ENCODE measurements at regions not wholly inside any gene's neighbourhood (a gene's known extent, or its start where the extent isn't known, plus 50 kb on each side); places are given as distances from the start of the nearest gene placed in this dataset.

DNA sequence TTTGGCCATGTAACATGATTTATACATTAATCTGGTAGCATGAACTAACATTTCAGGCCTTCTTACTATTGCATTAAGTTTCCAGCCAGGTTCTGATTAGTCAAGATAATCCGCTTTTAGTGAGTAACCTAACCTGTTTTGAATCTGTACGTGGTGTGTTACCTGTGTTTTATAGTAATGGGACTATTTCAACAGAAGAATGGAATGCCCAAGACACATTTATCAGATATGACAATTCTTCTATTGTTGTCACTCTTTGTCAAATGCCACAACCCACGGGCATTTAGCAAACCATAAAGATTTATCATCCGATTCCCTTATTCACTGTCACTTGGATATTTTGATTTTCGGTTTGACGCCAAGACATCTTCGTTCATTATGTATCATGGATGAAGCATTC, 117.9 kb downstream of the ETAA1 start:
- Histone ChIP-seq H2AFZ (ENCODE audit: low read length) (no peak overlapping the region), H3K36me3 (ENCODE audit: insufficient read depth, low read length) (no peaks in the 10 kb centered on the region), H3K4me1 (ENCODE audit: insufficient read depth, low read length, poor library complexity, severe bottlenecking) (no peaks in the 10 kb centered on the region), H4K20me1 (ENCODE audit: insufficient read depth, low read length, poor library complexity, severe bottlenecking) (no peaks in the 10 kb centered on the region), H3K4me3 (ENCODE audit: low read length, poor library complexity, severe bottlenecking) (no peak overlapping the region), H3K9me2 (replicated peaks; ENCODE audit: low read depth, low read length) (no peaks in the 10 kb centered on the region), H3K4me2 (ENCODE audit: low read depth, low read length, poor library complexity, severe bottlenecking) (no peak overlapping the region), H3K79me2 (ENCODE audit: insufficient read depth, low read length) (no peaks in the 10 kb centered on the region), H3F3A (ENCODE audit: low read depth) (no peaks in the 10 kb centered on the region), H3K27me3 (ENCODE audit: insufficient read depth, low read length, poor library complexity, severe bottlenecking) (no peaks in the 10 kb centered on the region), H3K9me3 (ENCODE audit: insufficient read depth, low read depth, low read length) (no peaks in the 10 kb centered on the region), H3K9ac (ENCODE audit: low read depth, low read length, poor library complexity, severe bottlenecking) (no peak overlapping the region)
- TF ChIP-seq, protein P1, sequence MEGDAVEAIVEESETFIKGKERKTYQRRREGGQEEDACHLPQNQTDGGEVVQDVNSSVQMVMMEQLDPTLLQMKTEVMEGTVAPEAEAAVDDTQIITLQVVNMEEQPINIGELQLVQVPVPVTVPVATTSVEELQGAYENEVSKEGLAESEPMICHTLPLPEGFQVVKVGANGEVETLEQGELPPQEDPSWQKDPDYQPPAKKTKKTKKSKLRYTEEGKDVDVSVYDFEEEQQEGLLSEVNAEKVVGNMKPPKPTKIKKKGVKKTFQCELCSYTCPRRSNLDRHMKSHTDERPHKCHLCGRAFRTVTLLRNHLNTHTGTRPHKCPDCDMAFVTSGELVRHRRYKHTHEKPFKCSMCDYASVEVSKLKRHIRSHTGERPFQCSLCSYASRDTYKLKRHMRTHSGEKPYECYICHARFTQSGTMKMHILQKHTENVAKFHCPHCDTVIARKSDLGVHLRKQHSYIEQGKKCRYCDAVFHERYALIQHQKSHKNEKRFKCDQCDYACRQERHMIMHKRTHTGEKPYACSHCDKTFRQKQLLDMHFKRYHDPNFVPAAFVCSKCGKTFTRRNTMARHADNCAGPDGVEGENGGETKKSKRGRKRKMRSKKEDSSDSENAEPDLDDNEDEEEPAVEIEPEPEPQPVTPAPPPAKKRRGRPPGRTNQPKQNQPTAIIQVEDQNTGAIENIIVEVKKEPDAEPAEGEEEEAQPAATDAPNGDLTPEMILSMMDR (conservative IDR thresholded peaks at IDR 0.05; ENCODE audit: low read length) = no peak
- TF ChIP-seq EZH2phosphoT487 (IDR thresholded peaks at IDR 0.05; ENCODE audit: borderline replicate concordance) = no peak

DNA sequence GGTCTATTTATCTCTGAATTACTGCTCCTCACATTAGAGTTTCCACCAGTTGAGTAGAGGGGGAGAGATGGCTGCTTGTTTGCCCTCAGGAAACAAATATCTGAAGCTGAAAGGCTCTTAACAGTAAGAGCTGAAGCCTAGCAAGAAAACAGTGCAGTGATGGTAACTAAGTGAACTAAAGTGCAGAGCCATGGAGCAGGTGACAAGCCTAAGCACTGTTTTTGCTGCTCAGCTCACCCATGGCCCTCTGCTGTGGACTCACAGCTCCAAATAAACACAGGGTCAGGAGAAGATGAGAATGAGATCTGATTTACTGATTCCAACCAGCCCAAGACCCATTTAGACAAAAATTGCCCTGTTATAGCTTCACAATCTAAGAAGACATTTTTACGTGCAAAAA, 118.4 kb downstream of the ETAA1 start:
- Histone ChIP-seq H3K36me3 (ENCODE audit: insufficient read depth, low read length) (no peaks in the 10 kb centered on the region), H3K4me2 (ENCODE audit: low read depth, low read length, poor library complexity, severe bottlenecking) (no peak overlapping the region), H3K9me2 (replicated peaks; ENCODE audit: low read depth, low read length) (no peaks in the 10 kb centered on the region), H3K79me2 (ENCODE audit: insufficient read depth, low read length) (no peaks in the 10 kb centered on the region), H3K4me1 (ENCODE audit: insufficient read depth, low read length, poor library complexity, severe bottlenecking) (no peaks in the 10 kb centered on the region), H4K20me1 (ENCODE audit: insufficient read depth, low read length, poor library complexity, severe bottlenecking) (no peaks in the 10 kb centered on the region), H3F3A (ENCODE audit: low read depth) (no peaks in the 10 kb centered on the region), H3K27me3 (ENCODE audit: insufficient read depth, low read length, poor library complexity, severe bottlenecking) (no peaks in the 10 kb centered on the region), H2AFZ (ENCODE audit: low read length) (no peak overlapping the region), H3K4me3 (ENCODE audit: low read length, poor library complexity, severe bottlenecking) (no peak overlapping the region), H3K9me3 (ENCODE audit: insufficient read depth, low read depth, low read length) (no peaks in the 10 kb centered on the region), H3K9ac (ENCODE audit: low read depth, low read length, poor library complexity, severe bottlenecking) (no peak overlapping the region)
- no peak for TF ChIP-seq EZH2phosphoT487 (IDR thresholded peaks at IDR 0.05; ENCODE audit: borderline replicate concordance)
- TF ChIP-seq, protein P1 (conservative IDR thresholded peaks at IDR 0.05; ENCODE audit: low read length) = no peak

DNA sequence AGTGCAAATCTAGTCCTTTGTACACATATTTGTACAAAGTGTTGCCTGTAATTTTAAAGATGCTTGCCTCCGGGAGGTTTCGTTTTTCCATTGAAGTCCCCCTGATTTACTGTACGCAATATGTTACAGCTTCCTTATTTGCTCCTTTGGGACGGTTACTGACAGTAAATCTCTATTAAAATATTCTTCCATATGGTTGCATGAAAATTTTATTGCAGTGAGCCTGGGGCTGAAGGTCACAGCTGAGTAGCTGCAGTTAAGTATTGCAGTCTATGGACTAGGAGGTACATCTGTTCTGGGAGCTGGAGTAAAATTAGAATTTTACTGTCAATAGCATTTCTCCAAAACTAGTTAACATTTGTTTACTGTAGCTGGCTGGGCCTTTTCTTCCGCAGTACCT, 119.2 kb downstream of the ETAA1 start:
- no peaks in the 10 kb centered on the region for H3K9me2 ChIP-seq (replicated peaks; ENCODE audit: low read depth, low read length)
- H3K9ac ChIP-seq (ENCODE audit: low read depth, low read length, poor library complexity, severe bottlenecking) = no peak overlapping the region
- no peaks in the 10 kb centered on the region for H3K27me3 ChIP-seq (ENCODE audit: insufficient read depth, low read length, poor library complexity, severe bottlenecking)
- H4K20me1 ChIP-seq (ENCODE audit: insufficient read depth, low read length, poor library complexity, severe bottlenecking) = no peaks in the 10 kb centered on the region
- H3K9me3 ChIP-seq (ENCODE audit: insufficient read depth, low read depth, low read length) = no peaks in the 10 kb centered on the region
- no peaks in the 10 kb centered on the region for H3K79me2 ChIP-seq (ENCODE audit: insufficient read depth, low read length)
- H3K4me1 ChIP-seq (ENCODE audit: insufficient read depth, low read length, poor library complexity, severe bottlenecking) = no peaks in the 10 kb centered on the region
- H3K4me2 ChIP-seq (ENCODE audit: low read depth, low read length, poor library complexity, severe bottlenecking) = no peak overlapping the region
- TF ChIP-seq, protein P1 (conservative IDR thresholded peaks at IDR 0.05; ENCODE audit: low read length) = no peak
- TF ChIP-seq EZH2phosphoT487 (IDR thresholded peaks at IDR 0.05; ENCODE audit: borderline replicate concordance) = no peak
- H3F3A ChIP-seq (ENCODE audit: low read depth) = no peaks in the 10 kb centered on the region
- H3K4me3 ChIP-seq (ENCODE audit: low read length, poor library complexity, severe bottlenecking) = no peak overlapping the region
- no peaks in the 10 kb centered on the region for H3K36me3 ChIP-seq (ENCODE audit: insufficient read depth, low read length)
- H2AFZ ChIP-seq (ENCODE audit: low read length) = no peak overlapping the region
